HCT116 (cell line): ENCODE measurements at regions not wholly inside any gene's neighbourhood (a gene's known extent, or its start where the extent isn't known, plus 50 kb on each side); places are given as distances from the start of the nearest gene placed in this dataset.

ENCODE experiments used
- ATAC-seq: fragments of 200-7000 bp; cut with Tn5 transposase; 2 replicates; pipeline ENCODE4 v1.9.1; 2020; ENCODE audit warnings: mild to moderate bottlenecking, moderate library complexity
- BruUV-seq: library from RNA; stranded (reverse); fragments of 400-500 nt; replicated peaks from 2 replicates; lab custom pipeline; 2021; lab: Mats Ljungman, UMichigan
- CTCF ChIA-PET: fragments of 300-600 bp; sonication (Branson Sonifier 250); formaldehyde crosslinking; loops from one replicate; lab custom pipeline; 2021; ENCODE audit warnings: antibody characterized with exemption; lab: Charles Lee
- POLR2A ChIA-PET: fragments of 300-600, 350-600 bp; sonication (Branson Sonifier 250); formaldehyde crosslinking; loops from one replicate; lab custom pipeline; 2021; ENCODE audit warnings: antibody characterized with exemption; lab: Charles Lee
- RAD21 ChIA-PET, 2 experiments: fragments of 300-600 bp; sonication (Branson Sonifier 250); formaldehyde crosslinking; loops; one replicate each; lab custom pipeline; 2023; ENCODE audit warnings: low total read pairs in 2 of 2; ENCODE audit not compliant: uncharacterized antibody in 2 of 2, unreplicated experiment in 2 of 2, low non-redundant PET in 1 of 2; lab: Charles Lee
- DNase-seq: peaks from one replicate; pipeline ENCODE4 v3.0.0-alpha.2; 2010; ENCODE audit warnings: low read depth, low spot score
- H2AFZ ChIP-seq: fragments of 200-600 bp; shearing (Covaris generic), sonication (generic); 2 replicates; pipeline ENCODE4 v1.6.1; 2017; ENCODE audit warnings: low read depth, mixed run types, mixed read lengths, antibody characterized with exemption, low read length; ENCODE audit not compliant: poor library complexity, severe bottlenecking
- H3K27ac ChIP-seq: 2 replicates; pipeline ENCODE4 v1.5.1; 2012; ENCODE audit warnings: low read depth, low read length
- H3K27me3 ChIP-seq: fragments of 200-600 bp; sonication (generic); 2 replicates; pipeline ENCODE4 v1.6.1; 2016; ENCODE audit warnings: mixed run types, low read length, mixed read lengths; ENCODE audit not compliant: insufficient read depth
- H3K36me3 ChIP-seq, 2 experiments: fragments of 200-500 bp in 1 of 2; fragments of 200-600 bp in 1 of 2; sonication (Bioruptor generic) in 1 of 2; sonication (generic) in 1 of 2; 2 replicates each; pipeline versions ENCODE4 v1.5.1 to v1.6.1; 2014 to 2016; ENCODE audit warnings: low read length in 2 of 2, inconsistent platforms in 1 of 2, mixed read lengths in 1 of 2, mixed run types in 1 of 2; ENCODE audit not compliant: insufficient read depth in 2 of 2, control insufficient read depth in 1 of 2
- H3K4me1 ChIP-seq, 2 experiments: fragments of 200-600 bp in 1 of 2; sonication (generic) in 1 of 2; 2 replicates each; pipeline versions ENCODE4 v1.5.1 to v1.6.1; 2012 to 2017; ENCODE audit warnings: low read length in 2 of 2, inconsistent platforms in 1 of 2, mild to moderate bottlenecking in 1 of 2, mixed read lengths in 1 of 2, mixed run types in 1 of 2, moderate library complexity in 1 of 2; ENCODE audit not compliant: insufficient read depth in 2 of 2, control insufficient read depth in 1 of 2
- H3K4me2 ChIP-seq: fragments of 200-600 bp; sonication (generic); 2 replicates; pipeline ENCODE4 v1.6.1; 2017; ENCODE audit warnings: mixed run types, low read length, mixed read lengths
- H3K4me3 ChIP-seq, 2 experiments: fragments of 200-600 bp in 1 of 2; sonication (generic) in 1 of 2; replicated peaks in 1 of 2; 2 replicates each; pipeline ENCODE4 v1.5.1; 2011 to 2016; ENCODE audit warnings: low read length in 2 of 2, control low read depth in 1 of 2, low read depth in 1 of 2, mild to moderate bottlenecking in 1 of 2, mixed read lengths in 1 of 2, mixed run types in 1 of 2
- H3K79me2 ChIP-seq: fragments of 200-600 bp; sonication (generic); 2 replicates; pipeline ENCODE4 v1.6.1; 2017; ENCODE audit warnings: mild to moderate bottlenecking, mixed run types, low read length, moderate library complexity, mixed read lengths; ENCODE audit not compliant: insufficient read depth
- H3K9ac ChIP-seq: fragments of 200-600 bp; sonication (generic); 2 replicates; pipeline ENCODE4 v1.6.1; 2016; ENCODE audit warnings: low read length, mixed read lengths
- H3K9me2 ChIP-seq: fragments of 200-600 bp; sonication (generic), shearing (Covaris generic); 2 replicates; pipeline ENCODE4 v1.6.1; 2017; ENCODE audit warnings: mixed run types, mild to moderate bottlenecking, moderate library complexity; ENCODE audit not compliant: insufficient read depth
- H3K9me3 ChIP-seq, 2 experiments: fragments of 200-500 bp in 1 of 2; fragments of 200-600 bp in 1 of 2; sonication (Bioruptor generic) in 1 of 2; sonication (generic) in 1 of 2; 2 replicates each; pipeline ENCODE4 v1.6.1; 2014 to 2017; ENCODE audit warnings: low read length in 2 of 2, mixed read lengths in 2 of 2, inconsistent platforms in 1 of 2, low read depth in 1 of 2, mild to moderate bottlenecking in 1 of 2, mixed run types in 1 of 2, moderate library complexity in 1 of 2; ENCODE audit not compliant: control insufficient read depth in 1 of 2, insufficient read depth in 1 of 2
- H4K20me1 ChIP-seq: fragments of 200-600 bp; sonication (generic), shearing (Covaris generic); 2 replicates; pipeline ENCODE4 v1.6.1; 2017; ENCODE audit warnings: mixed run types, mild to moderate bottlenecking, moderate library complexity; ENCODE audit not compliant: insufficient read depth
- CBX3 ChIP-seq: IDR thresholded peaks from 2 replicates; pipeline ENCODE4 v1.6.1; 2012; ENCODE audit warnings: low read depth
- EGR1 ChIP-seq: IDR thresholded peaks from 2 replicates; pipeline ENCODE4 v1.6.1; 2012; ENCODE audit warnings: low read depth
- EZH2 ChIP-seq: fragments of 200-600 bp; sonication (generic); IDR thresholded peaks from 2 replicates; pipeline ENCODE4 v1.6.1; 2017; ENCODE audit warnings: antibody characterized with exemption, mixed run types
- FOSL1 ChIP-seq: IDR thresholded peaks from 2 replicates; pipeline ENCODE4 v1.6.1; 2012; ENCODE audit warnings: low read depth
- JUND ChIP-seq: IDR thresholded peaks from 2 replicates; pipeline ENCODE4 v1.6.1; 2012
- POLR2AphosphoS5 ChIP-seq: IDR thresholded peaks from 2 replicates; pipeline ENCODE4 v1.6.1; 2011; ENCODE audit warnings: mild to moderate bottlenecking, low read depth, low read length, moderate library complexity
- RAD21 ChIP-seq: IDR thresholded peaks from 2 replicates; pipeline ENCODE4 v1.6.1; 2012; ENCODE audit warnings: low read depth, mild to moderate bottlenecking
- SIN3A ChIP-seq: IDR thresholded peaks from 2 replicates; pipeline ENCODE4 v1.6.1; 2012; ENCODE audit warnings: low read depth
- SP1 ChIP-seq: IDR thresholded peaks from 2 replicates; pipeline ENCODE4 v1.6.1; 2012; ENCODE audit warnings: low read depth
- SRF ChIP-seq: IDR thresholded peaks from 2 replicates; pipeline ENCODE4 v1.6.1; 2012; ENCODE audit warnings: low read depth
- YY1 ChIP-seq: IDR thresholded peaks from 2 replicates; pipeline ENCODE4 v1.6.1; 2011; ENCODE audit warnings: low read length, low read depth, moderate library complexity, mild to moderate bottlenecking; ENCODE audit not compliant: insufficient replicate concordance; ENCODE audit errors: extremely low read depth
- ZBTB33 ChIP-seq: IDR thresholded peaks from 2 replicates; pipeline ENCODE4 v1.6.1; 2011; ENCODE audit warnings: mild to moderate bottlenecking, low read length, moderate library complexity; ENCODE audit not compliant: insufficient replicate concordance; ENCODE audit errors: extremely low read depth
- ZFX ChIP-seq: fragments of 450-650 bp; IDR thresholded peaks from 2 replicates; pipeline ENCODE4 v1.6.1; 2017
- ZNF274 ChIP-seq: fragments of 200-500 bp; sonication (Bioruptor generic); IDR thresholded peaks from 2 replicates; pipeline ENCODE4 v1.6.1; 2014; ENCODE audit warnings: mild to moderate bottlenecking, low read depth, low read length, inconsistent platforms
- intact Hi-C: fragments of 100-400 bp; cut with micrococcal nuclease; formaldehyde crosslinking; loops from 2 replicates; pipeline ENCODE4 v1.10.0; 2022
- TF ChIP-seq, protein P1 (sequence below): IDR thresholded peaks from 2 replicates; pipeline ENCODE4 v1.6.1; 2012
- TF ChIP-seq, protein P2 (sequence below): IDR thresholded peaks from 2 replicates; pipeline ENCODE4 v1.6.1; 2012

GRCh38 chr6:167686204-167686893, 140.4 kb upstream of the AFDN start:
- TF ChIP-seq JUND (no peak), EZH2 (no peak), EGR1 (no peak), CBX3 (no peak), YY1 (no peak), SP1 (no peak)
- TF ChIP-seq, protein P1, sequence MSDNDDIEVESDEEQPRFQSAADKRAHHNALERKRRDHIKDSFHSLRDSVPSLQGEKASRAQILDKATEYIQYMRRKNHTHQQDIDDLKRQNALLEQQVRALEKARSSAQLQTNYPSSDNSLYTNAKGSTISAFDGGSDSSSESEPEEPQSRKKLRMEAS = no peak
- no peaks in the 10 kb centered on the region for H3K36me3 ChIP-seq
- no TSS peak for BruUV-seq
- H3K9ac ChIP-seq = no peak overlapping the region
- peaks cover 10 to 36% of the 10 kb centered on the region in 2 experiments for H3K4me1 ChIP-seq
- DNase-seq (no peak), ATAC-seq (no peak)
- CTCF ChIA-PET = no interaction called here
- no peaks in the 10 kb centered on the region for H3K9me3 ChIP-seq
- no peaks in the 10 kb centered on the region for H3K9me2 ChIP-seq
- no peak overlapping the region for H2AFZ ChIP-seq
- H3K27ac ChIP-seq = no peak overlapping the region
- H4K20me1 ChIP-seq = no peaks in the 10 kb centered on the region
- H3K79me2 ChIP-seq = no peaks in the 10 kb centered on the region
- H3K4me3 ChIP-seq = no peak overlapping the region
- RAD21 ChIA-PET = no interaction called here
- POLR2A ChIA-PET = no interaction called here
- intact Hi-C loops = no loop called here
- no peak overlapping the region for H3K4me2 ChIP-seq
- no peaks in the 10 kb centered on the region for H3K27me3 ChIP-seq

GRCh38 chr6:167687116-167687725, 139.5 kb upstream of the AFDN start:
- Histone ChIP-seq H3K9me2 (no peaks in the 10 kb centered on the region), H3K9ac (no peak overlapping the region), H3K4me3 (no peak overlapping the region), H3K9me3 (no peaks in the 10 kb centered on the region), H3K79me2 (no peaks in the 10 kb centered on the region), H2AFZ (no peak overlapping the region), H3K4me1 (peaks cover 10 to 27% of the 10 kb centered on the region in 2 experiments), H3K27me3 (no peaks in the 10 kb centered on the region), H3K27ac (no peak overlapping the region), H3K4me2 (no peak overlapping the region), H4K20me1 (no peaks in the 10 kb centered on the region), H3K36me3 (no peaks in the 10 kb centered on the region)
- no peak for DNase-seq
- no peak for TF ChIP-seq RAD21
- TF ChIP-seq EGR1 = no peak
- no peak for TF ChIP-seq SIN3A
- TF ChIP-seq FOSL1 = no peak
- TF ChIP-seq ZBTB33 = no peak
- no peak for TF ChIP-seq ZFX
- no peak for TF ChIP-seq POLR2AphosphoS5
- no peak for TF ChIP-seq YY1
- no peak for TF ChIP-seq JUND
- no peak for TF ChIP-seq ZNF274
- TF ChIP-seq, protein P2, sequence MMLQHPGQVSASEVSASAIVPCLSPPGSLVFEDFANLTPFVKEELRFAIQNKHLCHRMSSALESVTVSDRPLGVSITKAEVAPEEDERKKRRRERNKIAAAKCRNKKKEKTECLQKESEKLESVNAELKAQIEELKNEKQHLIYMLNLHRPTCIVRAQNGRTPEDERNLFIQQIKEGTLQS = no peak
- no peak for TF ChIP-seq SRF
- no peak for TF ChIP-seq EZH2
- POLR2A ChIA-PET = no interaction called here
- CTCF ChIA-PET = no interaction called here
- no TSS peak for BruUV-seq
- intact Hi-C loops = no loop called here
- RAD21 ChIA-PET = no interaction called here
- no peak for ATAC-seq
